ENCODE measurements at regions not wholly inside any gene's neighbourhood (a gene's known extent, or its start where the extent isn't known, plus 50 kb on each side); places are given as distances from the start of the nearest gene placed in this dataset.

DNA sequence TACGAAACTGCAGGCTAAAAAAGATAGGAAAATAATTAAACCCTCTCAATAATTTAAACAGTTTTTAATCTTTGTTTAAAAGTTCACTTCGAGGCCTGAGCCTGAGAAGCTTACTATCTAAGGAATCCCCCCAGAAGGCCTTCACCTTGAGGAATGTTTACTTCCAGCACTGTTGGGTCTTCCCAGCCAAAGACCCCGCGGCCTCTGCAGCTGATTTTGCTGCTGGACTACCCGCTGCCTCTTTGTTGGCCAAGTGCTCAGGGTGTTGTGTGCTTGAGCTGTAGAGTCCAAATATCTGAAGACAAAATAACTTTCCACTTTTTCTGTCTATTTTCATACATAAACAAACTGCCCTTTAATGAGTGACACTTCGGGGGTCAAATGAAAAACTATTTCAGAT lies 292.7 kb downstream of the GLRX3 start:
- no peak for DNase-seq (ENCODE audit: low read depth)

DNA sequence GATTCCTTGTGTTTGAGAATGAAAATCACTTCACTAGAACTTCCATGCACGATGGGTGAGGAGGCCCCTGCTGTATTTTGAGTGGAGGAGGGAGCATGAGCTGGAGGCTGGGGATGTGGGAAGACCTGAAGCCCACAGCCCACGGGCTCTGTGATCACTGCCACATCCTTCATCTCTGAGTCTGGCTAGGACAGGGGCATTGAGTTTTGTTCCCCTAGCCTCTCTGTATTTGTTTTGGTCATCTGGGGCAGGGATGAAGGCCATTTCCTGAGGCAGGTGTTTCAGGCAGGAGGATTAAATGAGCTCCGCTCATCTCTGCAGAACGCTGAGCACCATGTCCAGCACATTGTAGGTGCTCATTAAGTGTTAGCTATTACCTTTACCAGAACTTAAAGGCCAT lies 293.6 kb downstream of the GLRX3 start:
- no peak for DNase-seq (ENCODE audit: low read depth)

DNA sequence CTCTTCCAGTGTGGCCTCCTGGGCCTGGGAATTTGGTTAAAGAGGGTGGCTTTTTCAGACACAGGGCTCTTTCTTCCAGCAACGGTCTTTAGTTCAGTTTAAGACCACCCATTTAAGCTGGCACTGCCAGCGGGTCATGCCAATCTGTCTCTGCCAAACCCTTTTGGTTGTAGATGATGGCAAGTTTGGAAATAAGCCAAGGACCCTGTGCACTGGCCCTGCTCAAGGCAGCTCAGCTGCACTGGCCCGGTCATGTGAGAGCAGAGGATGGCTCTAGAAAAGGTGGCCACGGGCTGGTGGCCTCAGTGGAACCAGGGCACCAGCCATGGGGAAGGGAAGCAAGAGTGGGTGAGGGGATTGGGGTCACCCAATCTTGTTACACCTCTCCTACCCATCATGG lies 294.1 kb downstream of the GLRX3 start:
- DNase-seq (ENCODE audit: low read depth): no peak

DNA sequence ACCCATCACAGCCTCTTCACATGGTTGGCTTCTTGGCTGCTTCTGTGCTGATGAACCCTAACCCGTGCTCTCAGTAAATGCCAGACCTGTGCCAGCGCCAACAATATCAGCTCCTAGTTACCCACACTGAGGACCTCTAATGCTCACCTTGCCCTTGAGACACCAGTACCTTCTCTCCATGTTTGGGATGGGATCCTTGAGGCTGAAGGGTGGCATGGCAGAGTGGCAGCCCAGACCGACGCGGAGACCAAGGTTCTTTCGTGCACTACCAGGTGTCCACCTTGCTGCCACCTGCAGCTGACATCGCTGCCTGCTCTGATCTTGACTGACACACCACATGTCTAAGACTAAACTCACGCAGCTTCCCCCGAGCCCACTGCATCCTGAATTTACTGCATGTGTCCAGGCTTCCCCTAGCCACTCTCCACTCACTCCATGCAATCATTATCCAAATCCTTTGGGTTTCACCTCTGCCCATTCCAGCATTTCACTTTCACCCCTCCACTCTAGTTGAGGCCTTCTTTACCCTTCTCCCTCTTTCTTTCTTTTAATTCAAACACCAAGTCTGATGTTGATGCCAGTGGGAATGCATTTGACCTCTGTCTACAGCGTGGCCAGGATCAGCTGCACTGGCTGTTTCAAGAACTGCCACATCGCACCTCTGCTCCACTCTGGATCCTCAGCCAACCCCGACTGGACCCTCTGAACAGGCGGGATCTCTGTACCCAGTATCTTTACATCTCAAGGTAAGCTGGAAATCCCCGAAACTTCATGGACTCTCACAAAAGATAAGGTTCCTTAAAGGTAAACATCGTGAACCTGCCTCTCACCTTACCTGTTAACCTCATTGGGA lies 294.9 kb downstream of the GLRX3 start:
- no peak for DNase-seq (ENCODE audit: low read depth)

DNA sequence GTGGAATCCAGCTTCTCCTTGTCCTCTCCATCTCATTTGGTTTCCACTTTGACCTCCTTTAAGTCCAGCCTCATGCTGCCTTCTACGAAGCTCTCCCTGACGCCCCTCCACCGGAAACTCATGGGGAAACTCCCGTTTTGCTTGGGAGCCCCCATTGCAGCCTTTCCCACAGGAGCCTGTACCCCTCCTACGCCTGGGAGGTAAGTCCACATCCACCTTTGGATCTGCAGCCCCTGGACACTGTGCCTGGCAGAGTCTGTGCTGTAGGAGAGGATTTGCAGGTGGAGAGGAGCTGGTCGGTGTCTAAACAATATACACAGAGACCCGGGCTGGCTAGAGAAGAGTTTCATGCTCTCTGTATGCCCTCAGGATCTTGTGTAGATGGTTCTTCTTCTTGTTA lies 296.1 kb downstream of the GLRX3 start:
- DNase-seq (ENCODE audit: low read depth): no peak

DNA sequence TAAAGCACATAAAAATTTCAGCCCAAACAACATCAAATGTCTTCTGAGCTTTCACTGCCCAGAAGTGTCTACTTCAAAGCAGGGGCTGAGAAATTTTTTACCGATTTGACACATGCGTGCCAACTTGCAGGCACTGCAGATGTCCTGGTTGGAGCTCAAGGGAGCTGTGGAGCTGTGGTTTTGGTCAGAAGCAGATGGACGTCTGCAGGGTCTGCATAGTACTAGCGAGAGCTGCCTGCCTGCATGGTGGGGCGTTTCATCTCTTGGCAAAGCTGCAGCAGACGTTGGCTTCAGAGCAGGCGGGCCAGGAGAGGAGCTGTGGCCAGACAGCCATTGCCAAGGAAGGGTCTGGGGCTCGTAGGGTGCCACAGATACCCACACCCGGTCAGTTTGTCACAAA lies 296.7 kb downstream of the GLRX3 start:
- no peak for DNase-seq (ENCODE audit: low read depth)

DNA sequence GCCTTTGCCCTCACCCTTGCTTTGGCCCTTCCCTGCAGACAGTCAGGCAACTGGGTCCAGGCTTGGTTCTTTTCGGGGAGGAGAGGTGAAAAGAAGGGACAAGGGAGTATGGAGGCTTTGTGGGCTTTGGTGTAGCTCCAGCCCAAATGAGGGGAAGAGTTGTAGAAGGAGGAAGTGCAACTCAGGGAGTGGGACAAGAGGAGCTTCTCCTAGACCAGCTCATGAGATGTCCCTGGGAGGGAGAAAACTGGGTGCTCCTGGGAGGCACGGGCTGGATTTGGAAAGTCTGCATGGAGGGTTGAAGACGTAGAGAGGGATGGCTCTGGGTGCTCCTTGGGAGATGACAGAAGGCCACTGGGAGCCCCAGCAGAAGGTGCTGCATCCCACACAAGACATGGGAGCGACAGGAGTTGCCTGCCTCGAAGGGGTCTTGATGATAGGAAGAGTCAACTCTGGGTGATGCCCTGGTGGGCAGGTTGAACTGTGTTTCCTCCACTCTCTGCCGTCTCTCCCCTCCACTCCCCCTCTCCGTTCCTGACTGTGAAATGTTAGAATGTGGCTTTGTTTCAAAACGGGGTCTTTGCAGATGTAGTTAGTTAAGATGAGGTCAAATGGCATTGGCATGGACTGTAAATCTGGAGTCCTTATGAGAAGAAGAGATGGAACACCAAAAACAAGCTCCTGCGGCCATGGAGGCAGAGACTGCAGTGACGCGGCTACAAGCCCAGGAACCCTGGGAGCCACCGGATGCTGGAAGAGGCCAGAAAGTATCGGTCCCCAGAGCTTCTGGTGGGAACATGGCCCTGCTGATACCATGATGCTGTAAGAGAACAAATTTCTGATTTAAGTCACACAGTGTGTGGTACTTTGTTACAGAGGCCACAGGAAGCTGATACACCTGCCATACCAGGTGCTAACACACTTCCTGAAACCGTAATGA lies 298.5 kb downstream of the GLRX3 start:
- DNase-seq (ENCODE audit: low read depth): no peak

DNA sequence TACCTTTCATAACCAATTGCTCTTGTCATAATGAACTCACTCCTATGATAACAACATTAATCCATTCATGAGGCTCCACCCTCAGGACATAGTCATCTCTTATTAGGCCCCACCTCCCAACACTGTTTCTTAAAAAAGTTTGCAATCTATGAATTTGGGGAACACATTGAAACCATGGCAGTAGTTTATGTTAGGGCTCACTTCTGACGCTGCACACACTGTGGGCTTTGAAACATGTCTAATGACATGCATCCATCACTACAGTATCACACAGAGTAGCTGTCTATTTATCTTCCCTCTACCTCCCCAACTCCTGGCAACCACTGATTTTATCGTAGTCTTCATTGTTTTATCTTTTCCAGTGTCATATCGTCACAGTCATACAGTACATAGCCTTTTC lies 299.8 kb downstream of the GLRX3 start:
- no peak for DNase-seq (ENCODE audit: low read depth)

DNA sequence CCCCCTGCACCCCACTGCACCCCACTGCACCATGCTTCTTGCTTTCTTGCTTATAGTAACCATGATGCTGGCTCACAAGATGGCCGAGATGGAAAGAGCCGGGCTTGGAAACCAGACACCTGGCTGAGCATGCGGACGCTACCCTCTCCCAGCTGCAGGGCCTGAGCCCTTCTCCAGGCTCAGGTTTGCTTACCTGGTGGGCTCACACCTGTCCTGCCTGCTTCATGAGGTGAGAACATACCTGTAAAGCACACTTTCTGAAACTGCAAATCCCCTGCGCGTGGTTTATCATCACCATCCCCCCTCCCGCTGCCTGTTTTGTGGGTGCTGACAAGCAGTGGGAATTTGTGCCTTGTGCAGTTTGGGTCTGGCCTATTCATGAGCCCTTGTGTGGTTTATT lies 302.7 kb downstream of the GLRX3 start:
- no peak for DNase-seq (ENCODE audit: low read depth)

DNA sequence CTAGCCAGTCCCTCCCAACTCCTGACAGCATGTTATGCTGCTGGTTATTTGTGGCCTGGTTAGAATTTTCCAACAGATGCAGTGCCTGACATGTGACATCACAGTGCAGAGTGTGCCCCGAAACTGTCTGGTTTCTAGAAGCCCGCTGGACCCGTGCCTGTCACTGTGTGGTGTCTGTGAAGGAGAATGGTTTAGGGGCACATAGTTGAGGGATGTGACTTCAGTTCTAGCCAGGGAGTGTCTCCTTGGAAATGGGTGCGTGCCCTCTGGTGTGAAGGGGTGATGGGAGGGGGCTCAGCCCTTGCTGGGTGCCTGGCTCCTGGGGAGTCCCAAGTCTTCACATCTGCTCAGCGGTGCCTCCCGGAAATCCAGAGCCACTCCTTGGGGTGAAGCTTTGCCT lies 303.6 kb downstream of the GLRX3 start:
- no peak for DNase-seq (ENCODE audit: low read depth)

DNA sequence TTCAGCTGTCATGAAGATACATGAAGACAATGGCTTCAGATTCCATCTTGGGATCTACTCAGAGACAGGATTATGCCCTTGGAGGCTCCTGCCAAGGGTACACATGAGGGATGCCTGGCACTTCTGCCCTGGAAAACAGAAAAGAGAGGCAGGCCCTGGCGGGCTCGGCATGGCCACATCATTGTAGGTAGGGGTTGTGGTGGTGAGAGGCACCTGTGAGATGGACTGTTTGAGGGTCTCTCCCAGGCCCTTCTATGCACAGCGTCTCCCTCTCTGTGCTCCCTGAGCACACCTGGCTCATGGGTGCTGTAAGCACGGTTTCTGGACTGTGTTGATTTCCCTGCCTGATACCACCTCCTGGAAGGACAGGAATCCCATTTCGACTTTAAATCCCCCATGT lies 304.3 kb downstream of the GLRX3 start:
- no peak for DNase-seq (ENCODE audit: low read depth)

DNA sequence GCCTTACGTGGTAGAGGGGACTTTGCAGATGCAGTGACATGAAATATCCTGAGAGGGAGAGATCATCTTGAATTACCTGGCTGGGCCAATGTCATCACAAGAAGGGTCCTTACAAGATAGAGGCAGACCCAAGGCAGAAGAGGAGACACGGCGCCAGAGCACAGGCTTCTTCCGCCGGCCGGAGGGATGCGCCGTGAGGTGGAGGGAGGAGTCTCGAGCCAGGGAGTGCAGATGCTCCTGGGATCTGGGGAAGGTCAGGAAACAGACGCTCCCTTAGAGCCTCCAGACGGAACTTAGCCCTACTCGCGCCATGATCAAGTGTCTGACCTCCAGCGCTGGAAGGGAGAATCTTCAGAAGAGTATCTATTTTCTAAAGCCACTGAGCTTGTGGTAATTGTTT lies 304.8 kb downstream of the GLRX3 start:
- no peak for DNase-seq (ENCODE audit: low read depth)

DNA sequence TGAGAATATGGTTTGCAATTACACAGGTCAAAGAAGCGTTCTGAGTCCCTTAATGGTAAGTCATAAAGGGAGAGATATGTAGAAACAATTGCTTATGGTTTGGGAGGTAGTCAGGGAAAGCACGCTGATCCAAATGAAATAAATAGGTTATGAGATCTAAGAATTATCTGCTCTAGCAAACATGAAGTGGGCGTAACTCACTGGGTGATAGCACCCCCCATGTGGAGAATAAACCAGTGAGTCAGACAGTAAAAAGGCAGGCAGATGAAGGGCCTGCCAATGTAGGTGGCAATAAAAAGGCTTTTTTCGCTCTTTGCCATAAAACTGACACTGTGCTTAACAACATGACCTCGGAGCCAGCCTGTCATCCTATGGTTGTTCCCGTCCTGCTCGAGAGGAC lies 306.9 kb downstream of the GLRX3 start:
- DNase-seq (ENCODE audit: low read depth): no peak

DNA sequence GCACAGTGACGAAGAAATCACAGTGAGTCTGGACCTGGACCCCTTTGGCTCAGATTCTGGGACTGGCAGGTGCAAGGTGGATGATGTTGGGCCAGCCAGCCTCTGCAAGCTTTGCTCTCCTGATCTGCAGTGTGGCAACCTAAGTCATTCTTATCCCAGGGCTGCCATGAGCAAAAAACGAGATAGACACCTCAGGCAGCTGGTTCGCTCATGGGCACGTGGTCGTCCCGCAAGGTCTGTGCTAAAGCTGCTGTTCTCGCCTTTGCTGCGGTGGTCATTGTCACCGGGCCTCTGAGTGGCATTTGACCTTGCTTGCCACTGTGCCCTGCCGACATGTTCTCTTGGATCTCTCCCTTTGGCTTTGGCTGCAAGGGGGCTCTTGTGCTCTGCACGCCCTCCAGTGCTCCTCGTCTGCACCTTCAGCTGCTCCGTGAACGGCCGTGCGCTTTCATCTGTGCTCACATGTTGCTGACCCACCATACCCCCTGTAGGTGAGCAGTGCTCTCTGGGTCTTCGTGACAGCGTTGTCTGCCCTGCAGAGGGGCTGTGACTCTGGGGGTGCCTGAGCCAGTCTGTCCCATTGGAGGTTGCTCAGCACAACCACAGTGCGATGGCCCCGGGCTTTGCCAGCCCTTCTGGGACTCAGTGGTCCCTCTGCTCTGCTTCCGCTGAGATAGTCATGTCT lies 317.0 kb downstream of the GLRX3 start:
- no peak for DNase-seq (ENCODE audit: low read depth)

DNA sequence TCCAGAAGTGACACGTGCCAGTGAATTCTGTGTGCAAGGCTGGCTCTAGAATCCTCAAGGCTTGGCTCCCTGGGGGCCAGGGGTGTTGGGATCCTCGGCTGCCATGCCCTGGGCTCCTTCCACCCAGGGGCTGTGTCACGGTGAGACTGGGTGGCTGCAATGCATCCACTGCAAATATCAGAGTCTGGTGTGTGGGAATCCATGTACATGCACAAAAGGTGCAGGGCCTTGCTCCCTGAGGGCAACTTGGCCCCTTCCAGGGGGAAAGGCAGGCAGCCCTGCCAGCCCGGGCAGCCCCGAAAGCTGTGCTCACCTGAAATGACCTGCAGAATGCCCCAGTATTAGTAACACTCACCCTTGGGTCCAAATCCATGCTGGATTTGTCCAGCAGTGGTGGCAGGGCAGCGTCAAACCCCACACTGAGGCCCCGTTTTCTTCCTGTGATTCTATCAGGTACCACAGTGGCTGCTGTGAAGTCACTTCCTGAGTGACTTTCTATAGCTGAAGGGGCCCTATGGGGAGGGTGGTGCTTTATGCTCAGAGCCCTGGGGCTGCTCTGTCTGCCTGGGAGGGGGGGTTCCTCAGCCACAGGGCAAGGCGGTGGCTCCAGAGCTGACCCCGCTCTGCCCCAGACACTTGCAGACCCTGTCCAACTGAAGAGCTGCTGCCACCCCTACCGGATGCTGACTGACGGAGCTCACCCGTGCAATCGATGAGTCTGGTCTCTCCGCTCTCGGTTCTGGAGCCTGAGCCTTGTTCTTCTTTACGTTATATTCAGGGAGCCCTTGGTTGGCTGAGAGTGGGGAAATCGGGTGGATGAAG lies 317.7 kb downstream of the GLRX3 start:
- DNase-seq (ENCODE audit: low read depth): no peak

DNA sequence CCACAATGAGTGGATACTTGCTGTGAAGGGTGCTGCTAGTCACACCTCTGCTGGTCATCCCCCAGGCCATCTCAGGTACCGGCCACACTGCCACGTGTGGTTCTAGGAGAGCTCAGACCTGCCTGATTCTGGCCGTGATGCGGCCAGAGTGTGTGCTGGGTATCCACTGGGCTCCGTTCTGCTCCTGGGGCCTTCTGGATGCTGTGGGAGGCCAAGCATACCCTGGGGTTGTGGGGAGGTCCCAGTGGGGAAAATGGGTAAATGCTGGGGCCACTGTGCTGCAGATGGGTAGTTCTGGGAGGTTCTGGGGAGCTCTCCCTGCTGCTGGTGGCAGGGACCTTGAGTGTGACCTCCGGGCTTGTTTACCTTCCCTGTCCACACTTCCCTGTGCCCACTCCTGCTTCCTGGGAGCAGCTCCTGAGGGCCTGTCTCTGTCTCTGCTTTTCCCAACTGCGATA lies 318.4 kb downstream of the GLRX3 start:
- DNase-seq (ENCODE audit: low read depth): no peak

DNA sequence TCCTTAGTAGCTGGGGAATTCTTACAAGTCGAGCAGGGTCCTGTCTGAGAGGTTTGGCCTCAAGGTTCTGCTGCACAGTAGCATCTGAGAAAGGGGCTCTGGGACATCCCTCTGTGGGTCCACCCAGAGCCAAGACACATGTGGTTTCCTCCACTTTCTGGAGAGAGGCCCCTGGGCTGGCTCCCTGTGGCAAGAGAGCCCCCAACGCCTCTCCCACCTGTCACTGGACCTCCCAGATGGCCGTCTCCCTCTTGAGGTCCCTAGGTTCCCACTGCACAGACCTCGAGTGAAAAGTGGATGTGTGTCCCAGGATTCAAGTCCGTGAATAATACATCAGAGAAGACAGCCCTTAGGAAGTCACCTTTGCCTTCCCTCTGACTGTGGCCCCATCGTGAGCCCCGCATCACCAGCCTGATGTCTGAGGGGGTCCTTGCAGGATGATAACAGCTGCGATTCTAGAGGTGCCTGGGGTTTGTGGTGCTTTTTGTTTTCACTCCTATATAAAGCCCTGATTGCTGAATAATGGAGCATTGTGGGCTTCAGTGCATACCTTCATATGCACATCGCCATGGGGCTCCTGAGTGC lies 319.0 kb downstream of the GLRX3 start:
- DNase-seq (ENCODE audit: low read depth): no peak

DNA sequence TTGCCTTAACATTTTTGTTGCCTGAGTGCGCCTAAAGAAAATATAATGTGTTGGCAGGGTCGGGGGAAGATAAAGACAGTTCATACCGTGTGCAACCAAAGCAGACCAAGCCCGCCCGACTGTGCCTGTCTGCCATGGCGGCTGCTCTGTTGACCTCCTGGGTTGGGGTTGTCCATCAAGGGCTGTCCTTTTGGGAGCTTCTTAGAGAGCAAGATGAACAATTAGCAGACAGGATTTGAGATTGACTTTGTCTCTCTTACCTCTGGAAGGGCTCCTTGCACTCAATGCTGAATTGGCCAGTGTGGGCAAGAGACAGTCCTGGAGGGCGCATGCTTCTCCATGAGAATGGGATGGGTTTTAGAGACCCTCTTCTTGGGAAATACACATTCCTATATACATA lies 319.6 kb downstream of the GLRX3 start:
- DNase-seq (ENCODE audit: low read depth): no peak

DNA sequence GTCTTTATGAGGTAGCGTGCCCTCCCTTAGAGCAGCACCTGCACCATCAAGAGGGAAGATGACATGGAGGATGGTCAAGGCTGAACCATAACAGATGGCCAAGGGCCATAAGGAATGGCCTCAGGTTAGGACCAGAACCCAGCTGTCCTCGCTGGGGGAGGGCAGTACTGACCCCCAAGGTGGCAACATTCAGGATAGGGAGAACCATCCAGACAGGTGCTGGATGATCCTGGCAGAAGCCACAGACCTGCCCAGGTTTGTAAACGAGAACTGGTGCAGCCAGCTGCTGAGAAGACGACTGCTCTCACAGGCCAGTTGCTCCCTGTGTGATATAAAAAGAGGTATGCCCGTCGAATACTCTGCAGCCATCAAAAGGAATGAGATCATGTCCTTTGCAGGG lies 320.4 kb downstream of the GLRX3 start:
- no peak for DNase-seq (ENCODE audit: low read depth)

DNA sequence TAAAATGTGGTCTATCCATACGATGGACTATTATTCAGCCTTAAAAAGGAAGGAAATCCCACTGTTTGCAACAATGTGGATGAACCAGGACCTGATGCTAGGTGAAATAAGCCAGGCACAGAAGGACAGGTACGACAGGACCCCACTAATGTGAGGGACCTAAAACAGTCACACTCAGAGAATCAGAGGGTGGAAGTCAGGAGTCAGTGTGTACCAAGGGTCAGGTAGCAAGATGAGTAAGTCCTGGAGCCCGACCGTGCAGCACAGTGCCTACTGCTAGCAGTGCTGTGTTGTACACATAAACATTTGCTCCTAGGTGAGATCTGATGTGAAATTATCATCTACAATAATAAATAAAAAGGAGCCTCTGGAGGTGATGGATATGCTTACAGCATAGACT lies 322.3 kb downstream of the GLRX3 start:
- no peak for DNase-seq (ENCODE audit: low read depth)

DNA sequence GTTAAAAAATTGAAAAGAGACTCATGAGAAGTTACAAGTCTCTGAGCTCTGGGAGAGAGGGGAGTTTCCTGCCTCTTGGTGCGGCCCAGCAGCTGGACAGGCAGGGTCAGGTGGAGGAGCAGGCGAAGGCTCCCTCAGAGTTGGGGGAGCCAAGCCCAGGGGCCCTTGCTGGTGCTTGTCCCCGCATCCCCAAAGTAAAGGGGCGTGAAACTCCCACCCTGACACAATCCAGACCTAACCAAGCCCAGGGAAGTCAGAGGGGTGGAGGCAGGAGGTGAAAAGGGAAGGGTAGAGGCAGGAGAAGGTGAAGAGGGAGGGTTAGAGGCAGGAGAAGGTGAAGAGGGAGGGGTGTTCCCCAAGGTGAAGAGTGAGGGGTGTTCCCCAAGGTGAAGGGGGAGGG lies 322.8 kb downstream of the GLRX3 start:
- no peak for DNase-seq (ENCODE audit: low read depth)

Data from myocyte (in vitro differentiated cells).